SK-N-MC (cell line): ENCODE measurements at regions not wholly inside any gene's neighbourhood (a gene's known extent, or its start where the extent isn't known, plus 50 kb on each side); places are given as distances from the start of the nearest gene placed in this dataset.

Experiments used
- EZH2 ChIP-seq: fragments of 200-600 bp; sonication (generic); IDR thresholded peaks from one replicate; pipeline ENCODE4 v1.6.1; 2017; ENCODE audit warnings: antibody characterized with exemption
- FOXP2 ChIP-seq: optimal IDR thresholded peaks from 2 replicates; pipeline ENCODE3; 2011; ENCODE audit warnings: mild to moderate bottlenecking, moderate library complexity; ENCODE audit not compliant: insufficient read depth; ENCODE audit errors: extremely low read length, control extremely low read depth
- POLR2AphosphoS5 ChIP-seq: IDR thresholded peaks from 2 replicates; pipeline ENCODE4 v1.6.1; 2012; ENCODE audit warnings: mild to moderate bottlenecking, low read depth, low read length, borderline replicate concordance

- TF ChIP-seq EZH2 (no peak), POLR2AphosphoS5 (no peak), FOXP2 (no peak)
These were observed 68.1 kb upstream of the NANOS1 start for GRCh38 chr10:118961436-118961835.
